ENCODE measurements at regions not wholly inside any gene's neighbourhood (a gene's known extent, or its start where the extent isn't known, plus 50 kb on each side); places are given as distances from the start of the nearest gene placed in this dataset.
A peak's percentile ranks its signal among the peaks of the same experiment; 100 is the strongest.

- no peaks in the 10 kb centered on the region for H3K27me3 ChIP-seq (ENCODE audit: control insufficient read depth, insufficient read depth, low read length)
- no peak overlapping the region for H3K4me2 ChIP-seq (ENCODE audit: extremely low read depth, insufficient read depth, low read length)
- no peak overlapping the region for H2AFZ ChIP-seq (ENCODE audit: low read length)
- TF ChIP-seq EZH2 (IDR thresholded peaks at IDR 0.05; ENCODE audit: low read length, missing control alignments), result no peak
- no peak for TF ChIP-seq CTCF (conservative IDR thresholded peaks at IDR 0.05 in 1 of 2, IDR thresholded peaks at IDR 0.05 in 1 of 2; ENCODE audit: low read depth in 1 of 2, low read length in 2 of 2)
- H3K9me3 ChIP-seq (ENCODE audit: control insufficient read depth, insufficient read depth, low read depth, low read length), result no peaks in the 10 kb centered on the region
- H4K20me1 ChIP-seq (ENCODE audit: control insufficient read depth, extremely low read depth, insufficient read depth, low read length), result no peaks in the 10 kb centered on the region
- no peaks in the 10 kb centered on the region for H3K79me2 ChIP-seq (ENCODE audit: control insufficient read depth, insufficient read depth, low read length)
- H3K27ac ChIP-seq (ENCODE audit: insufficient read depth, low read length), result no peak overlapping the region
- H3K4me1 ChIP-seq (ENCODE audit: control insufficient read depth, extremely low read depth, insufficient read depth, low read length), result peaks cover 6% of the 10 kb centered on the region
- H3K36me3 ChIP-seq (ENCODE audit: control insufficient read depth, insufficient read depth, low read length), result no peaks in the 10 kb centered on the region
- no peak overlapping the region for H3K9ac ChIP-seq (ENCODE audit: insufficient read depth, low read length)
- no peak for DNase-seq (ENCODE audit: low read depth in 2 of 2)
- no peak overlapping the region for H3K4me3 ChIP-seq (replicated peaks in 1 of 4; ENCODE audit: control extremely low read depth in 1 of 4, insufficient read depth in 1 of 4, low read depth in 3 of 4, low read length in 4 of 4)
Observed at GRCh38 chr5:54661111-54661510, 143.6 kb downstream of the SNX18 start.

- peak overlapping the region; percentile 48 for H2AFZ ChIP-seq (ENCODE audit: low read length)
- no peak overlapping the region for H3K9ac ChIP-seq (ENCODE audit: insufficient read depth, low read length)
- H3K79me2 ChIP-seq (ENCODE audit: control insufficient read depth, insufficient read depth, low read length), result no peaks in the 10 kb centered on the region
- H3K4me3 ChIP-seq (replicated peaks in 1 of 4; ENCODE audit: control extremely low read depth in 1 of 4, insufficient read depth in 1 of 4, low read depth in 3 of 4, low read length in 4 of 4), result no peak overlapping the region
- no peaks in the 10 kb centered on the region for H4K20me1 ChIP-seq (ENCODE audit: control insufficient read depth, extremely low read depth, insufficient read depth, low read length)
- no peaks in the 10 kb centered on the region for H3K27me3 ChIP-seq (ENCODE audit: control insufficient read depth, insufficient read depth, low read length)
- no peak overlapping the region for H3K27ac ChIP-seq (ENCODE audit: insufficient read depth, low read length)
- peak; percentile 25 to 54 for DNase-seq (ENCODE audit: low read depth in 2 of 2)
- H3K4me2 ChIP-seq (ENCODE audit: extremely low read depth, insufficient read depth, low read length), result peak overlapping the region; percentile 51
- no peaks in the 10 kb centered on the region for H3K36me3 ChIP-seq (ENCODE audit: control insufficient read depth, insufficient read depth, low read length)
- TF ChIP-seq CTCF (conservative IDR thresholded peaks at IDR 0.05 in 1 of 2, IDR thresholded peaks at IDR 0.05 in 1 of 2; ENCODE audit: low read depth in 1 of 2, low read length in 2 of 2) (no peak), EZH2 (IDR thresholded peaks at IDR 0.05; ENCODE audit: low read length, missing control alignments) (no peak)
- H3K4me1 ChIP-seq (ENCODE audit: control insufficient read depth, extremely low read depth, insufficient read depth, low read length), result peaks cover 6% of the 10 kb centered on the region
- H3K9me3 ChIP-seq (ENCODE audit: control insufficient read depth, insufficient read depth, low read depth, low read length), result no peaks in the 10 kb centered on the region
Observed at GRCh38 chr5:54659700-54660131, 142.2 kb downstream of the SNX18 start.

GRCh38 chr5:54658010-54658409 is 140.5 kb downstream of the SNX18 start:
- TF ChIP-seq CTCF (conservative IDR thresholded peaks at IDR 0.05 in 1 of 2, IDR thresholded peaks at IDR 0.05 in 1 of 2; ENCODE audit: low read depth in 1 of 2, low read length in 2 of 2), result no peak
- TF ChIP-seq EZH2 (IDR thresholded peaks at IDR 0.05; ENCODE audit: low read length, missing control alignments), result no peak
- Histone ChIP-seq H3K27me3 (ENCODE audit: control insufficient read depth, insufficient read depth, low read length) (no peaks in the 10 kb centered on the region), H3K27ac (ENCODE audit: insufficient read depth, low read length) (no peak overlapping the region), H3K4me2 (ENCODE audit: extremely low read depth, insufficient read depth, low read length) (no peak overlapping the region), H3K79me2 (ENCODE audit: control insufficient read depth, insufficient read depth, low read length) (no peaks in the 10 kb centered on the region), H3K9ac (ENCODE audit: insufficient read depth, low read length) (no peak overlapping the region), H2AFZ (ENCODE audit: low read length) (no peak overlapping the region), H3K36me3 (ENCODE audit: control insufficient read depth, insufficient read depth, low read length) (no peaks in the 10 kb centered on the region), H3K4me1 (ENCODE audit: control insufficient read depth, extremely low read depth, insufficient read depth, low read length) (peaks cover 2% of the 10 kb centered on the region), H3K9me3 (ENCODE audit: control insufficient read depth, insufficient read depth, low read depth, low read length) (no peaks in the 10 kb centered on the region), H3K4me3 (replicated peaks in 1 of 4; ENCODE audit: control extremely low read depth in 1 of 4, insufficient read depth in 1 of 4, low read depth in 3 of 4, low read length in 4 of 4) (no peak overlapping the region), H4K20me1 (ENCODE audit: control insufficient read depth, extremely low read depth, insufficient read depth, low read length) (no peaks in the 10 kb centered on the region)
- peak; percentile 51 to 84 for DNase-seq (ENCODE audit: low read depth in 2 of 2)
